Kidney tubule cell (primary cell): ENCODE measurements at regions not wholly inside any gene's neighbourhood (a gene's known extent, or its start where the extent isn't known, plus 50 kb on each side); places are given as distances from the start of the nearest gene placed in this dataset.

Experiments
- DNase-seq: peaks from one replicate; pipeline ENCODE4 v3.0.0-alpha.2; 2018; ENCODE audit warnings: low spot score

- DNase-seq: no peak
These were observed 156.5 kb upstream of the FOXA2 start for GRCh38 chr20:22740829-22741228.

GRCh38 chr20:22744341-22745193, 160.2 kb upstream of the FOXA2 start:
- peak; percentile 39 for DNase-seq

DNA sequence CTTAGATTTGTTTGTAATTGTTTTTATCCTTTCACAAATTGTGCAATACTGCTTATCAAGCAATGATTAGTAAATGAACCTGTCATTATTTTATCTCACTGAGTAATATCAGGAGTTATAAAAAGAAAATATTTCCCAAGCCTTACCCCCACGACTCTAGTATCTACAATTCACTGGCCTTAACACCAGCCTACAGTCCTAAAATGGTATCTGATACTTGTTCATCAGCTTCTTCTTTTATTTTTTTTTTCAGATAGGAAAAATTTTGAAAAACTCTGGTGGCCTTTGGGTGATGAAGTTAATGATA, 160.8 kb upstream of the FOXA2 start:
- no peak for DNase-seq

- DNase-seq: no peak
These were observed 162.6 kb upstream of the FOXA2 start for GRCh38 chr20:22746957-22747356.

- DNase-seq: peak; percentile 33
These were observed 168.0 kb upstream of the FOXA2 start for GRCh38 chr20:22752324-22752723.

DNA sequence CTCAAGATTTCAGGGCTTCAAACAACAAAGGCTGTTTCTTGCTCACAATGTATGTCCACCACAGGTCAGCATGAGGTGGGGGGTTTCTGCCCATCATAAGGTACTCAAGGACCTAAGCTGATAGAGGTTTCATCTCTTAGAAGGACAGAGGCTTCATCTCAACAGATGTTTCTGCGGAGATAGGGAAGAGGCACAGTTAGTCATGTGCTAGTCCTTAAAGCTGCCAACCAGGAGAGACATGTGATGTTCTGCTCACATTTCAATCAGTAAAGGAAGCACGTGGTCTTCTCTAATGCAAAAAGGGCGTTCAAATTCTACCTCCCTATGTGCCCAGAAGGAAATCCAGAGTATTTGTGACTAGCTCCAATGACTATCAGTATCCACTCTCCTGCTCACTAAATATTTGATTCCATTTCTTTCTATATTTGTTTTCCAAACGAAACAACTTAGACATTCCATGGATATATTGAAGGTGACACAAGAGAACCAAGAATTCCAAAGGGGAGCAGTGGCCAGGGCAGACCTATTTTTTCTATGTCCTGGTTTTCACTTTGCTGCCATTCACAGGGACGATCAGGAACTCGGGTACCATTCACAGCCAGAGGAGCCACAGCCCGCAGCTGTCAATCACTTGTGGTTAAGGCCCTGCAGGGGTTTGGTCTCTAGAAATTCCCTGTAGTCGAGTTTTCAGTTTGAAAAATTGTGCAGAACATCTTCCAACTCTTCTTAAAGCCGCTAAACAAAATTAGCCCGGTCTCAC, 173.2 kb upstream of the FOXA2 start:
- no peak for DNase-seq

GRCh38 chr20:22758815-22759214, 174.4 kb upstream of the FOXA2 start:
- no peak for DNase-seq

GRCh38 chr20:22762576-22763256, 178.3 kb upstream of the FOXA2 start:
- peak; percentile 35 for DNase-seq

DNA sequence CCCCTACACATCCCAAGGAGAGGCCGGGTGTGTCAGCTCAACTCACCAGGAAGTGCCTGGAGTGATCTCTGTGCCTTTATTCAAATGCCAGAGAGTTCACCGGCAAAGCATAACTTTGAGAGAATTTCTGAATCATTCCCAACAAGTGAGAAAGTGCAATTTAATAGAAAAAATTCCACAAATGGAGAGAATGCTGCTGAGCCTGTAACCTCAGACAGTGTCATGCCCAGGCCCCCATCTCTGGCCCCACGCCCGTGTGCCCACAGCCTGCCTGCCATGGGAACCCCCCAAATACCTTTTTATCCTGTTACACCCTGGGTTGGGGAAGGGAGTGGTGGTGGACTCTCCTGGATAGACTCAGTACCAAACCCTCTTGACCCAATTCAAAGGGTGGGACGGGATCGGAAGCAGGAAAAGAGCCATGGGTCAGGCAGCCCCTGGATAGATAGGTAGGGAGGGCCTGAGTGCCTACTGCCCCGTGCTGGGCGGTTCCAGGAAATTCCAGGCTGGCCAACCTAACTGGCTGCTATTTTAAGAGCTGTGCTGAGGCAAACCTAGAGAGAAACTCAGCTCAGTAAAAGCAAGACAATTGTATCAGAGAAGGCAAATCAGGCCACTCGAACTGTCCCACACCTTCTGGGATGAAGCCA, 179.0 kb upstream of the FOXA2 start:
- DNase-seq: peak; percentile 87

GRCh38 chr20:22768266-22769178, 184.2 kb upstream of the FOXA2 start:
- DNase-seq: no peak

GRCh38 chr20:22770241-22770800, 185.9 kb upstream of the FOXA2 start:
- DNase-seq: no peak

GRCh38 chr20:22771706-22772105, 187.3 kb upstream of the FOXA2 start:
- peak; percentile 91 for DNase-seq

DNA sequence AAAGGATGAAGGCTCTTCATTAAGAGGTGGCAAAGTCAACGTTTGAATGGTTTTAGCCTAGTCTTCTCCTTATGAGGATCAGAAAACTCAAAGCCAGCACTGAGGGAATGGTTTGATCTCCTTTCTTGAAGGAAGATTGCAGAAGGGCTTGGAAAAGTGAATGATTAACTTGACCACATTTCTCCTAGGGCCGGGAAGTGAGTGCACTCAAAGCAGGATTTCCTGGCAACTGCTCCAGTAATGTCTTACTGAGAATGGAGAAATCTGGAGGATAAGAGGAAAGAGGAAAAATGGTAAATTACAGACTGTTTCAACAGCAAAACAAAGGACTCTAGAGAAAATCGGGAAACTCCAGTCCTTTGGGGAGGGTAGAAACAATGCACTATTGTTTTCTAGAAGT, 189.0 kb upstream of the FOXA2 start:
- peak; percentile 81 for DNase-seq

- no peak for DNase-seq
These were observed 190.9 kb upstream of the FOXA2 start for GRCh38 chr20:22775256-22775655.

GRCh38 chr20:22775671-22776139, 191.3 kb upstream of the FOXA2 start:
- DNase-seq: peak; percentile 97

DNA sequence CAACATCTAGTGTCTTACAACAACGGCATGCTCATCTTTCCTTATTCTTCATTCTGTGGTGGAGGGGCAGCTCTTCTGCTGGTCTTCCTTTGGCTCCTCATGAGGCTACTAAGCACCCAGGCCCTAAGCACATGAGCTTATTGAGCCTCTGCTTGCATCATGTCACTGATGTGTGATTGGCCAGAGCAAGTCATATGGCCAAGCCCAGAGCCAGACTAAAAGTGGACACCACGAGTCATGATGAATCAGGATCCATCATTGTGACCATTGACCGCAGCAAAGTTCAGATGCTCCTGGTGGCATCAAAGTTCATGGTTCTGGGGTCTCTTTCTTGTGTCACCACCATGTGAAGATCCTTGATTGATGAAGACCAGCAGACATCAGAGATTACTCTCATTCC, 192.0 kb upstream of the FOXA2 start:
- DNase-seq: peak; percentile 80

DNA sequence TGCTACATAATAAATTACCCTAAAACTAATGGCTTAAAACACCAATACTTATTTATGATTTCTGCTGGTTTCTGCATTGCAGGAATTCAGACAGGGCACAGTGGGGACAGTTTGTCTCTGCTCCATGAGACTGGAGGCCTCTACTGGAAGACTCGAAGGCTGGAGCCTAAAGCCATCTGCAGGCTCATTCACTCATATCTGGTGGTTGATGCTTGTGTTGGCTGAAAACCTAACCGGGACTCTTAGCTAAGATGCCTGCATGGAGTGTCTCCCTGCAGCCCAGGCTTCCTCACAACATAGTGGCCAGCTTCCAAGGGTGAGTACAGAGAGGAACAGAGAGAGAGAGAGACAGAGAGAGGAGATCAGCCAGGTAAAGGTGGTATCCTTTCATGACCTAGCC, 195.5 kb upstream of the FOXA2 start:
- no peak for DNase-seq

GRCh38 chr20:22781869-22782268, 197.5 kb upstream of the FOXA2 start:
- no peak for DNase-seq

DNA sequence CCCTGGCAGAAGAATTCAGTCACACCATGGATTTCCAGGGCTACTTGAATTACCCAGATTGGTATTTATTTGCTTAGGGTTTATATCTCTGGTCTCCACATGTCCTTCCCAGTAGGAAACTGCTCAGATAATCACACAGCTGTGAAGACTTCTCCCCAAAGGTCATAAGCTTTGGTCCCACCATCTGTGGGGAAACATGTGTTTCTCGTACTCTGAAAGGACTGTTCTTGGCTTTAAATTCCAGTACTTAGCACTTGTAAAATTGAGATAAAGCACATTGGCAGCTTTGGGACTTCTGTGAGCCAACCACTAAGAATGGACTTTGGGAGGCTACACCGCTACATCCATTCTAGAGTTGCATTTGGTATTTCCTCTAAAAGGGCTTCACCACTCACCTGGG, 205.3 kb upstream of the FOXA2 start:
- no peak for DNase-seq

DNA sequence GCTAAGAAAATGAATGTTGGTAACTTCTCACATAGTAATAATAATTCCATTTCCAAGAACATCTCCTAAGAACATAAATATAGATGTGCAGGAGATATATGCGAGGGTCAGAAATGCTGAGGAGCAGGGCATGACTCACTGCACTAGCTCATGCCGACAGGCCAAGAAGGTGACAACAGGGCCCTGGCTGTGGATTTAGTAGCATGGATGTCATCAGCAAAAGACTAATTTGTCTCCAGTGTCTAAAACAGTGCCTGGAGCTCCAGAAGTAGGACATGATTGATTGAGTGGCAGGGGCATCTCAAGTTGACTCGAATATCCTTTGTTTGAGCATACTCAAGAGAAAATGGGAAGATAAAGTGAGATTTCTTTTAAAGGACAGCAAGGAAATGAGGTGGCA, 207.0 kb upstream of the FOXA2 start:
- DNase-seq: peak; percentile 19
